ENCODE measurements at regions not wholly inside any gene's neighbourhood (a gene's known extent, or its start where the extent isn't known, plus 50 kb on each side); places are given as distances from the start of the nearest gene placed in this dataset.
"Not testable (repeated sequence)": the region's sequence is repeated elsewhere in the genome, so short reads cannot be mapped to it uniquely, and the experiment has no call there.

DNA sequence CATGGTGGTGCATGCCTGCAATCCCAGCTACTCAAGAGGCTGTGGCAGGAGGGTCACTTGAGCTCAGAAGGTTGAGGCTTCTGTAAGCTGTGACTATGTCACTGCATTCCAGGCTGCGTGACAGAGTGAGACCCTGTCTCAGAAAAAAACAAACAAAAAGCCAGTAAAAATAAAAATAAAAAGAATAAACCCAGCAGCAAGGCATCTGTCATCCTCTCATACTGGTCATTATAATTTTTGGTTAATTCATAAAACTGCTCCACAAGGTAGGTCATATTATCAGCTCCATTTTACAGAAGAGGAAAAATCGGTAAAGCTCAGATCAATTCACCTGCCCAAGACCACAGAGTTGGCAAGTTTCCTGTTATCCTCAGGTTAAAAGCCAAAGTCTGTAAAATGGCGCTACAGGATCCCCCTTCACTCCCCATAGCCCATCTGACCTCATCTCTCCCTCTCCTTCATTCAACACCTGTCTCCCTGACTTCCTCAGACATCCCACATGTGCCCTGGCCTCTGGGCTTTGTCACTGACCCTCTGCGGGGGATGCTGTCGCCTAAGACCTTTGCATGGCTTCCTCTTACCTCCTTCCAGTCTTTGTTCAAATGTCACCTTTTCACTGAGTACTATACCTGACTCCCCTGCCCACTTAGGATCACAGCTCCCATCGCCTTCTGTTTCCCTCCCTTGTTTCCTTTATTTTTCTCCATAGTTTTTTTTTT, 213.2 kb upstream of the ZNF217 start:
- TF ChIP-seq, protein P1, sequence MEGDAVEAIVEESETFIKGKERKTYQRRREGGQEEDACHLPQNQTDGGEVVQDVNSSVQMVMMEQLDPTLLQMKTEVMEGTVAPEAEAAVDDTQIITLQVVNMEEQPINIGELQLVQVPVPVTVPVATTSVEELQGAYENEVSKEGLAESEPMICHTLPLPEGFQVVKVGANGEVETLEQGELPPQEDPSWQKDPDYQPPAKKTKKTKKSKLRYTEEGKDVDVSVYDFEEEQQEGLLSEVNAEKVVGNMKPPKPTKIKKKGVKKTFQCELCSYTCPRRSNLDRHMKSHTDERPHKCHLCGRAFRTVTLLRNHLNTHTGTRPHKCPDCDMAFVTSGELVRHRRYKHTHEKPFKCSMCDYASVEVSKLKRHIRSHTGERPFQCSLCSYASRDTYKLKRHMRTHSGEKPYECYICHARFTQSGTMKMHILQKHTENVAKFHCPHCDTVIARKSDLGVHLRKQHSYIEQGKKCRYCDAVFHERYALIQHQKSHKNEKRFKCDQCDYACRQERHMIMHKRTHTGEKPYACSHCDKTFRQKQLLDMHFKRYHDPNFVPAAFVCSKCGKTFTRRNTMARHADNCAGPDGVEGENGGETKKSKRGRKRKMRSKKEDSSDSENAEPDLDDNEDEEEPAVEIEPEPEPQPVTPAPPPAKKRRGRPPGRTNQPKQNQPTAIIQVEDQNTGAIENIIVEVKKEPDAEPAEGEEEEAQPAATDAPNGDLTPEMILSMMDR (IDR thresholded peaks at IDR 0.05; ENCODE audit: insufficient read depth, low read depth, low read length, missing control alignments): no peak
- no peak for DNase-seq (ENCODE audit: low read depth)
- H3K4me3 ChIP-seq (ENCODE audit: low read depth, low read length): no peak overlapping the region

DNA sequence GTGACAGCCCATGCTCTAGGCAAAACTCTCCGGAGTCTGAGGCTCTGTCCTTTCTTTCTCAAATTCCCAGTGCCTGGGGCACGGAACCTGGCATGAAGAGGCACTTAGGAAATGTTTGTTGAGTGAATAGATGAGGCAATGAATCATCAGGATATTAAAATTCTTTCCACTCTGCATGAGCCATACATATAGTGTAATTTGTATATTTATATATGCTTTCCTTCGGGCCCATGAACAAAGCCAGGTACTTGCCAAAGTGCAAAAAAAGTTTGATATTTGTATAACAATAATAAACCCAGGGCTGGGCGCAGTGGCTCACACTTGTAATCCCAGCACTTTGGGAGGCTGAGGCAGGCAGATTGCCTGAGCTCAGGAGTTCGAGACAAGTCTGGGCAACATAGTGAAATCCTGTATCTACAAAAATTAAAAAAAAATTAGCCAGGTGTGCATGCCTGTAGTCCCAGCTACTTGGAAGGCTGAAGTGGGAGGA, 212.3 kb upstream of the ZNF217 start:
- H3K4me3 ChIP-seq (ENCODE audit: low read depth, low read length): no peak overlapping the region
- TF ChIP-seq, protein P1 (IDR thresholded peaks at IDR 0.05; ENCODE audit: insufficient read depth, low read depth, low read length, missing control alignments): no peak
- no peak for DNase-seq (ENCODE audit: low read depth)

DNA sequence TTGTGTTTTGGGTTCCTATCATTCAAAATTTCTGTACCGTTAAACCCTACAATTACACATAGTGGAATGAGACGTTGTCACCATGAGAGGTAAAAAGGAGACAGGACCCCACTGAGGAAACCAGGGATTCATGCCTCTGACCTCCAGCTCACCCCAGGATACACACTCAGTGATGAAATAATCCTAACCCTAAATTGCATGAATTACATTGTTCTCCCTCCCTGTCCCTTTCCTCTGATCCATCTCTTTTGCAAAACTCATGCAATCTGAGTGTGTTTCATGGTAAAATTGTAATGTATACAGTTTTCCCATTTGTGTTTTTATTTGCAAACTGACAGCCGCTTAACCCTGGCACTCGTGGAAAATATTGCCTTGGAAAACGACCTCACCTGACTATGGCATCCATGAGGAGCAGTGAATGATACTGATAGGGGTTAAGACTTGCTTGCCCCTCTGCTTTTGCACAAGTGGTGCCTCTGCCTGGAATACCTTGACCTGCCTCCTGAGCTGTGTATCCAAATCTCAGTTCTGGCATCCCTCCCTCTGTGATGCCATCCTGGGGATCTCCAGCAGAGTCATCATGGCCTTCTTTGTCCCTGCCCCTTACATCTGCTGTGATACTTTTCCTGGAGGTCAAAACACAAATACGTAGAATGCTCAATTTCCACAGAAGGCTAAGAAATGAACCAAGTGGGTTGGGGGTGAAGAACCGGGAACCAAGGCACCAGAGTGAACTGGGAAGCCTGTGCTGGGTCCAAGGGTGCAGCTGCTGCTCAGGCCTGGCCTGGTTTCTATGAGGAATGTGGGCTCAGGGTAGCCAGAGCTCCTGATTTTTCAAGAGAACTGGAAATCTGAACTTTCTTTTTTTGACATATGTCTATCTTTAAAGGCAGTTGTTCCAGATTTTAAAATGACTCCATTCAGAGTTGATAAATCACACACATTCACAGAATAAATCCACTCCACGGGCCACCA, 211.6 kb upstream of the ZNF217 start:
- no peak overlapping the region for H3K4me3 ChIP-seq (ENCODE audit: low read depth, low read length)
- DNase-seq (ENCODE audit: low read depth): no peak
- TF ChIP-seq, protein P1 (IDR thresholded peaks at IDR 0.05; ENCODE audit: insufficient read depth, low read depth, low read length, missing control alignments): no peak

DNA sequence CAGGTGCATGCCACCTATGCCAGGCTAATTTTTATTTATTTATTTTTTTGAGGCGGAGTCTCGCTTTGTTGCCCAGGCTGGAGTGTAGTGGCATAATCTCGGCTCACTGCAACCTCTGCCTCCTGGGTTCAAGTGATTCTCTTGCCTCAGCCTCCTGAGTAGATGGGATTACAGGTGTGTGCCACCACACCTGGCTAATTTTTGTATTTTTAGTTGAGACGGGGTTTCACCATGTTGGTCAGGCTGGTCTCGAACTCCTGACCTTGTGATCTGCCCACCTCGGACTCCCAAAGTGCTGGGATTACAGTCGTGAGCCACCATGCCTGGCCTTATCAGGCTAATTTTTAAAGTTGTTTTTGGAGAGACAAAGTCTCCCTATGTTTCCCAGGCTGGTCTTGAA, 210.7 kb upstream of the ZNF217 start:
- not testable (repeated sequence) for DNase-seq (ENCODE audit: low read depth); H3K4me3 ChIP-seq (ENCODE audit: low read depth, low read length)

DNA sequence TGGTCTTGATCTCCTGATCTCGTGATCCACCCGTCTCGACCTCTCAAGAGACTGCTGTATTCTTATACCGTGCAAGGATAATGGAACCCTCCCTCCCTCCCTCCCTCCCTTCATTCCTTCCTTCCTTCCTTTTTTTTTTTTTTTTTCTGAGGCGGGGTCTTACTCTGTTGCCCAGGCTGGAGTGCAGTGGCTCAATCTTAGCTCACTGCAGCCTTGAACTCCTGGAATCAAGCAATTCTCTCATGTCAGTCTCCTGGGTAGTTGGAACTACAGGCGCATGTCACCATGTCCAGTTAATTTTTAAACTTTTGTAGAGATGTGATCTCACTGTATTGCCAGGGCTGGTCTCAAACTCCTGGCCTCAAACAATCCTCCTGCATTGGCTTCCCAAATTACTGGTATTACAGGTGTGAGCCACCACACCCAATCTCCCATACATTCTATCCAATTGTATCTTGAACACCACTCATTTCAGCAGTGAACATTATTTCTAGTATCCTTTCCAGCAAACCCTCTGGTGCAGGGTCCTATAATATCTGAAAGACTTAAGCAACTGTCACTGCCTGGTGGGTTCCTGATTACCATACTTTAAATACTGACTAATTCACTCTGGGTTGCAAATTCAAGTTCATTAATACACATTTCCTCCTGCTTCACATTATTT, 210.0 kb upstream of the ZNF217 start:
- TF ChIP-seq, protein P1 (IDR thresholded peaks at IDR 0.05; ENCODE audit: insufficient read depth, low read depth, low read length, missing control alignments): no peak
- no peak overlapping the region for H3K4me3 ChIP-seq (ENCODE audit: low read depth, low read length)
- no peak for DNase-seq (ENCODE audit: low read depth)

DNA sequence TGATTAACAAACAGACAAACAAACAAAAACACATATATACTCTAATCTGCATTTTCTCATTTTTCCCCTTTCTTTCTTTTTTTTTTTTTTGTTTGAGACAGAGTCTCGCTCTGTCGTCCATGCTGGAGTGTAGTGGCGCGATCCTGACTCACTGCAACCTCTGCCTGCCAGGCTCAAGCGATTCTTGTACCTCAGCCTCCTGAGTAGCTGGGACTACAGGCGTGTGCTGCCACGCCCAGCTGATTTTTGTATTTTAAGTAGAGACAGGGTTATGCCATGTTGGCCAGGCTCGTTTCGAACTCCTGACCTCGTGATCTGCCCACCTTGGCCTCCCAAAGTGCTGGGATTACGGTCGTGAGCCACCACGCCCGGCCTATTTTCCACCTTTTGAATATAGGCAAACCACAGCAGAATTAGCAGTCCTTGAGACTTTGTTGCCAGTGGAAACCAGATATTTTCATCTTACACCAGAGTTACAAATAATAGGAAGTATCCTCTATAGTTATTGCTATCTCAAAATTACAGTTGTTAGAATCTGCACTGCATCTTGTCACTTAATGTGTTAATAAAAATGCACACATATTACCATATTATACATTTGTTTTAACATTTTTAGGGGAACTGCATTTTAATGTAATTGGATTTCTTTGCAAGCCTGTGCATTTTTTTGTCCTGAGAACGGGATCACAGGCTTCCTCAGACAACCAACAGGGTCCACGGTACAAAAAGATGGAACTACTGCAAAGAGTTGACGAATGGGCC, 208.2 kb upstream of the ZNF217 start:
- no peak overlapping the region for H3K4me3 ChIP-seq (ENCODE audit: low read depth, low read length)
- TF ChIP-seq, protein P1 (IDR thresholded peaks at IDR 0.05; ENCODE audit: insufficient read depth, low read depth, low read length, missing control alignments): no peak
- DNase-seq (ENCODE audit: low read depth): no peak

All from GM12865 (cell line).